WTC11 (cell line): ENCODE measurements at regions not wholly inside any gene's neighbourhood (a gene's known extent, or its start where the extent isn't known, plus 50 kb on each side); places are given as distances from the start of the nearest gene placed in this dataset.

Experiments
- ATAC-seq: fragments of 200-7000 bp; cut with Tn5 transposase; 2 replicates; pipeline ENCODE4 v1.10.0; 2021; ENCODE audit warnings: mild to moderate bottlenecking, moderate library complexity
- CTCF ChIA-PET: fragments of 300-600 bp; sonication (Branson Sonifier 250); formaldehyde crosslinking; loops from one replicate; lab custom pipeline; 2021; ENCODE audit warnings: antibody characterized with exemption; lab: Charles Lee
- POLR2A ChIA-PET: fragments of 350-600 bp; sonication (Branson Sonifier 250); formaldehyde crosslinking; loops from one replicate; lab custom pipeline; 2021; ENCODE audit warnings: antibody characterized with exemption; lab: Charles Lee
- DNase-seq: peaks from one replicate; pipeline ENCODE4 v3.0.0; 2021; ENCODE audit warnings: low spot score
- H3K27ac Mint-ChIP-seq: 2 replicates; pipeline ENCODE4 v1.8.0; 2021; ENCODE audit warnings: mixed read lengths
- H3K27me3 Mint-ChIP-seq: 2 replicates; pipeline ENCODE4 v1.8.0; 2021; ENCODE audit warnings: low read depth, mild to moderate bottlenecking, moderate library complexity, mixed read lengths
- H3K36me3 Mint-ChIP-seq: 2 replicates; pipeline ENCODE4 v1.8.0; 2021; ENCODE audit warnings: mixed read lengths
- H3K4me1 Mint-ChIP-seq: 2 replicates; pipeline ENCODE4 v1.8.0; 2022; ENCODE audit warnings: mixed read lengths
- H3K4me3 Mint-ChIP-seq: 2 replicates; pipeline ENCODE4 v1.8.0; 2021; ENCODE audit warnings: mild to moderate bottlenecking, moderate library complexity, mixed read lengths
- H3K9me3 Mint-ChIP-seq: 2 replicates; pipeline ENCODE4 v1.8.0; 2021; ENCODE audit warnings: mixed read lengths
- CDX4 ChIP-seq: fragments of 250-450 bp; sonication (Bioruptor Pico); IDR thresholded peaks from 2 replicates; pipeline ENCODE4 v1.9.0; 2021; ENCODE audit warnings: moderate library complexity, mild to moderate bottlenecking, inconsistent platforms, borderline replicate concordance
- CREB1 ChIP-seq: sonication (generic); formaldehyde crosslinking; IDR thresholded peaks from 2 replicates; pipeline ENCODE4 v1.8.0; 2023; ENCODE audit warnings: mild to moderate bottlenecking, missing genetic modification reagents
- ETV6 ChIP-seq: sonication (generic); formaldehyde crosslinking; IDR thresholded peaks from 2 replicates; pipeline ENCODE4 v1.8.1; 2022; ENCODE audit warnings: mild to moderate bottlenecking, missing genetic modification reagents
- FOXK1 ChIP-seq: sonication (generic); formaldehyde crosslinking; IDR thresholded peaks from 2 replicates; pipeline ENCODE4 v1.8.0; 2022; ENCODE audit warnings: mild to moderate bottlenecking, moderate library complexity, missing genetic modification reagents
- FOXP1 ChIP-seq: sonication (generic); formaldehyde crosslinking; IDR thresholded peaks from 2 replicates; pipeline ENCODE4 v1.8.0; 2022; ENCODE audit warnings: missing genetic modification reagents, mild to moderate bottlenecking, moderate library complexity, borderline replicate concordance
- IRF1 ChIP-seq: sonication (generic); formaldehyde crosslinking; IDR thresholded peaks from 2 replicates; pipeline ENCODE4 v1.8.0; 2023; ENCODE audit warnings: missing genetic modification reagents
- JAZF1 ChIP-seq: fragments of 250-450 bp; sonication (Bioruptor Pico); IDR thresholded peaks from 2 replicates; pipeline ENCODE4 v1.9.0; 2021; ENCODE audit warnings: moderate library complexity, mild to moderate bottlenecking, inconsistent platforms
- NFATC4 ChIP-seq: fragments of 250-450 bp; sonication (Bioruptor Pico); IDR thresholded peaks from 2 replicates; pipeline ENCODE4 v1.9.0; 2021; ENCODE audit warnings: mild to moderate bottlenecking
- NFYB ChIP-seq: sonication (generic); formaldehyde crosslinking; conservative IDR thresholded peaks from 2 replicates; pipeline ENCODE4 v1.8.0; 2022; ENCODE audit warnings: low read depth, missing genetic modification reagents
- SOX15 ChIP-seq: fragments of 250-450 bp; sonication (Bioruptor Pico); IDR thresholded peaks from 2 replicates; pipeline ENCODE4 v1.9.0; 2021; ENCODE audit warnings: mild to moderate bottlenecking
- TEAD1 ChIP-seq: sonication (generic); formaldehyde crosslinking; IDR thresholded peaks from 2 replicates; pipeline ENCODE4 v1.8.0; 2022; ENCODE audit warnings: mild to moderate bottlenecking, missing genetic modification reagents
- TEAD4 ChIP-seq: sonication (generic); formaldehyde crosslinking; IDR thresholded peaks from 2 replicates; pipeline ENCODE4 v1.8.0; 2022; ENCODE audit warnings: mild to moderate bottlenecking, missing genetic modification reagents
- ZMAT4 ChIP-seq: fragments of 250-450 bp; sonication (Bioruptor Pico); IDR thresholded peaks from 2 replicates; pipeline ENCODE4 v1.9.0; 2021; ENCODE audit warnings: mild to moderate bottlenecking
- ZNF121 ChIP-seq: sonication (generic); formaldehyde crosslinking; IDR thresholded peaks from 2 replicates; pipeline ENCODE4 v1.8.0; 2023; ENCODE audit warnings: missing genetic modification reagents
- ZNF138 ChIP-seq: sonication (generic); formaldehyde crosslinking; conservative IDR thresholded peaks from 2 replicates; pipeline ENCODE4 v1.8.1; 2022; ENCODE audit warnings: mild to moderate bottlenecking, moderate library complexity, missing genetic modification reagents
- ZNF416 ChIP-seq: fragments of 250-450 bp; sonication (Bioruptor Pico); IDR thresholded peaks from 2 replicates; pipeline ENCODE4 v1.9.0; 2021; ENCODE audit warnings: mild to moderate bottlenecking, inconsistent platforms
- ZNF425 ChIP-seq: fragments of 250-450 bp; sonication (Bioruptor Pico); conservative IDR thresholded peaks from 2 replicates; pipeline ENCODE4 v1.9.0; 2021; ENCODE audit warnings: mild to moderate bottlenecking
- TF ChIP-seq, protein P1 (sequence below): sonication (generic); formaldehyde crosslinking; IDR thresholded peaks from 2 replicates; pipeline ENCODE4 v1.8.1; 2022; ENCODE audit warnings: missing genetic modification reagents, borderline replicate concordance
- TF ChIP-seq, protein P2 (sequence below): sonication (generic); formaldehyde crosslinking; IDR thresholded peaks from 2 replicates; pipeline ENCODE4 v1.8.0; 2022; ENCODE audit warnings: mild to moderate bottlenecking, missing genetic modification reagents
- TF ChIP-seq, protein P3 (sequence below): sonication (generic); formaldehyde crosslinking; IDR thresholded peaks from 2 replicates; pipeline ENCODE4 v1.8.0; 2022; ENCODE audit warnings: mild to moderate bottlenecking, missing genetic modification reagents

DNA sequence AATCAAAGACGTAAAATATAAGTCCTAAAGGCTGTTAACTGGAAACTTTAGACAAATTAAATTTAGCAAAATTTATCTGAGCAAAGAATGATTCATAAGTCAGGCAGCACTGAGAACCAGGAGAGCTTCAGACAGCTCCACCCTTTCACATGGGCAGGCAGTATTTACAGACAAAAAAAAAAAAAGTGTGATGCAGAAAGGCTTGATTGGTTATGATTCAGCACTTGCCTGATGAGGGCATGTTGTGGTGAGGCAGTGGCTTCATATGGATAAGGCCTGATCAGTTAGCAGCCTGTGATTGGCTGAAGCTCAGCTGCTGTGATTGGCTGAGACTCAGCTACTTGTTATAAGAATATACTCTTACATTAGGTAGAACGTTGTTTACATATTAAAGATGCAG, 495.4 kb upstream of the POM121L12 start (continued):
- TF ChIP-seq, protein P1, sequence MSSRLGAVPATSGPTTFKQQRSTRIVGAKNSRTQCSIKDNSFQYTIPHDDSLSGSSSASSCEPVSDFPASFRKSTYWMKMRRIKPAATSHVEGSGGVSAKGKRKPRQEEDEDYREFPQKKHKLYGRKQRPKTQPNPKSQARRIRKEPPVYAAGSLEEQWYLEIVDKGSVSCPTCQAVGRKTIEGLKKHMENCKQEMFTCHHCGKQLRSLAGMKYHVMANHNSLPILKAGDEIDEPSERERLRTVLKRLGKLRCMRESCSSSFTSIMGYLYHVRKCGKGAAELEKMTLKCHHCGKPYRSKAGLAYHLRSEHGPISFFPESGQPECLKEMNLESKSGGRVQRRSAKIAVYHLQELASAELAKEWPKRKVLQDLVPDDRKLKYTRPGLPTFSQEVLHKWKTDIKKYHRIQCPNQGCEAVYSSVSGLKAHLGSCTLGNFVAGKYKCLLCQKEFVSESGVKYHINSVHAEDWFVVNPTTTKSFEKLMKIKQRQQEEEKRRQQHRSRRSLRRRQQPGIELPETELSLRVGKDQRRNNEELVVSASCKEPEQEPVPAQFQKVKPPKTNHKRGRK (CRISPR knock-in tag) = no peak
- TF ChIP-seq, all 79 proteins: peak for 0

GRCh38 chr7:52539414-52539813, 496.0 kb upstream of the POM121L12 start:
- ChIA-PET CTCF (no interaction called here), POLR2A (no interaction called here)
- peaks cover 35% of the 10 kb centered on the region for H3K4me1 Mint-ChIP-seq
- DNase-seq (no peak), ATAC-seq (no peak)
- 0 out of 2 replicates have a peak overlapping the region, but pooled peaks have one; percentile 46 for H3K27ac Mint-ChIP-seq
- H3K27me3 Mint-ChIP-seq = no peaks in the 10 kb centered on the region
- no peak for TF ChIP-seq TEAD4 (CRISPR knock-in tag)
- no peak for TF ChIP-seq NFYB
- TF ChIP-seq CDX4 (CRISPR knock-in tag) = no peak
- TF ChIP-seq TEAD1 (CRISPR knock-in tag) = no peak
- TF ChIP-seq FOXP1 = no peak
- TF ChIP-seq FOXK1 (CRISPR knock-in tag) = no peak
- TF ChIP-seq, protein P2, sequence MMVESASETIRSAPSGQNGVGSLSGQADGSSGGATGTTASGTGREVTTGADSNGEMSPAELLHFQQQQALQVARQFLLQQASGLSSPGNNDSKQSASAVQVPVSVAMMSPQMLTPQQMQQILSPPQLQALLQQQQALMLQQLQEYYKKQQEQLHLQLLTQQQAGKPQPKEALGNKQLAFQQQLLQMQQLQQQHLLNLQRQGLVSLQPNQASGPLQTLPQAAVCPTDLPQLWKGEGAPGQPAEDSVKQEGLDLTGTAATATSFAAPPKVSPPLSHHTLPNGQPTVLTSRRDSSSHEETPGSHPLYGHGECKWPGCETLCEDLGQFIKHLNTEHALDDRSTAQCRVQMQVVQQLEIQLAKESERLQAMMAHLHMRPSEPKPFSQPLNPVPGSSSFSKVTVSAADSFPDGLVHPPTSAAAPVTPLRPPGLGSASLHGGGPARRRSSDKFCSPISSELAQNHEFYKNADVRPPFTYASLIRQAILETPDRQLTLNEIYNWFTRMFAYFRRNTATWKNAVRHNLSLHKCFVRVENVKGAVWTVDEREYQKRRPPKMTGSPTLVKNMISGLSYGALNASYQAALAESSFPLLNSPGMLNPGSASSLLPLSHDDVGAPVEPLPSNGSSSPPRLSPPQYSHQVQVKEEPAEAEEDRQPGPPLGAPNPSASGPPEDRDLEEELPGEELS (CRISPR knock-in tag) = no peak
- no peak for TF ChIP-seq JAZF1
- TF ChIP-seq, protein P3, sequence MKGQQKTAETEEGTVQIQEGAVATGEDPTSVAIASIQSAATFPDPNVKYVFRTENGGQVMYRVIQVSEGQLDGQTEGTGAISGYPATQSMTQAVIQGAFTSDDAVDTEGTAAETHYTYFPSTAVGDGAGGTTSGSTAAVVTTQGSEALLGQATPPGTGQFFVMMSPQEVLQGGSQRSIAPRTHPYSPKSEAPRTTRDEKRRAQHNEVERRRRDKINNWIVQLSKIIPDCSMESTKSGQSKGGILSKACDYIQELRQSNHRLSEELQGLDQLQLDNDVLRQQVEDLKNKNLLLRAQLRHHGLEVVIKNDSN (CRISPR knock-in tag) = no peak
- TF ChIP-seq CREB1 (CRISPR knock-in tag) = no peak
- no peak for TF ChIP-seq ZNF416 (CRISPR knock-in tag)
- TF ChIP-seq ZMAT4 (CRISPR knock-in tag) = no peak
- TF ChIP-seq NFATC4 = no peak
- TF ChIP-seq ZNF138 (CRISPR knock-in tag) = no peak
- no peak for TF ChIP-seq ZNF121
- TF ChIP-seq ETV6 (CRISPR knock-in tag) = no peak
- no peak for TF ChIP-seq SOX15 (CRISPR knock-in tag)
- TF ChIP-seq ZNF425 (CRISPR knock-in tag) = no peak
- TF ChIP-seq IRF1 (CRISPR knock-in tag) = no peak
- H3K36me3 Mint-ChIP-seq = peaks cover 43% of the 10 kb centered on the region
- H3K9me3 Mint-ChIP-seq = peaks cover 51% of the 10 kb centered on the region
- no peak overlapping the region for H3K4me3 Mint-ChIP-seq
